NT2/D1 (cell line): ENCODE measurements at regions not wholly inside any gene's neighbourhood (a gene's known extent, or its start where the extent isn't known, plus 50 kb on each side); places are given as distances from the start of the nearest gene placed in this dataset.

Source experiments
- SUZ12 ChIP-seq: IDR thresholded peaks from 2 replicates; pipeline ENCODE4 v1.6.1; 2011; ENCODE audit not compliant: insufficient read length, insufficient read depth; ENCODE audit errors: extremely low read depth
- YY1 ChIP-seq: IDR thresholded peaks from 2 replicates; pipeline ENCODE4 v1.6.1; 2011; ENCODE audit not compliant: insufficient read length, insufficient read depth

GRCh38 chr7:9120331-9120730 is 686.9 kb downstream of the NXPH1 start:
- TF ChIP-seq YY1: no peak
- no peak for TF ChIP-seq SUZ12
